HCT116 (cell line): ENCODE measurements at regions not wholly inside any gene's neighbourhood (a gene's known extent, or its start where the extent isn't known, plus 50 kb on each side); places are given as distances from the start of the nearest gene placed in this dataset.

Experiments
- ATAC-seq: fragments of 200-7000 bp; cut with Tn5 transposase; 2 replicates; pipeline ENCODE4 v1.9.1; 2020; ENCODE audit warnings: mild to moderate bottlenecking, moderate library complexity
- BruUV-seq: library from RNA; stranded (reverse); fragments of 400-500 nt; replicated peaks from 2 replicates; lab custom pipeline; 2021; lab: Mats Ljungman, UMichigan
- CTCF ChIA-PET: fragments of 300-600 bp; sonication (Branson Sonifier 250); formaldehyde crosslinking; loops from one replicate; lab custom pipeline; 2021; ENCODE audit warnings: antibody characterized with exemption; lab: Charles Lee
- POLR2A ChIA-PET: fragments of 300-600, 350-600 bp; sonication (Branson Sonifier 250); formaldehyde crosslinking; loops from one replicate; lab custom pipeline; 2021; ENCODE audit warnings: antibody characterized with exemption; lab: Charles Lee
- RAD21 ChIA-PET, 2 experiments: fragments of 300-600 bp; sonication (Branson Sonifier 250); formaldehyde crosslinking; loops; one replicate each; lab custom pipeline; 2023; ENCODE audit warnings: low total read pairs in 2 of 2; ENCODE audit not compliant: uncharacterized antibody in 2 of 2, unreplicated experiment in 2 of 2, low non-redundant PET in 1 of 2; lab: Charles Lee
- DNase-seq: peaks from one replicate; pipeline ENCODE4 v3.0.0-alpha.2; 2010; ENCODE audit warnings: low read depth, low spot score
- H2AFZ ChIP-seq: fragments of 200-600 bp; shearing (Covaris generic), sonication (generic); 2 replicates; pipeline ENCODE4 v1.6.1; 2017; ENCODE audit warnings: low read depth, mixed run types, mixed read lengths, antibody characterized with exemption, low read length; ENCODE audit not compliant: poor library complexity, severe bottlenecking
- H3K27ac ChIP-seq: 2 replicates; pipeline ENCODE4 v1.5.1; 2012; ENCODE audit warnings: low read depth, low read length
- H3K27me3 ChIP-seq: fragments of 200-600 bp; sonication (generic); 2 replicates; pipeline ENCODE4 v1.6.1; 2016; ENCODE audit warnings: mixed run types, low read length, mixed read lengths; ENCODE audit not compliant: insufficient read depth
- H3K36me3 ChIP-seq, 2 experiments: fragments of 200-500 bp in 1 of 2; fragments of 200-600 bp in 1 of 2; sonication (Bioruptor generic) in 1 of 2; sonication (generic) in 1 of 2; 2 replicates each; pipeline versions ENCODE4 v1.5.1 to v1.6.1; 2014 to 2016; ENCODE audit warnings: low read length in 2 of 2, inconsistent platforms in 1 of 2, mixed read lengths in 1 of 2, mixed run types in 1 of 2; ENCODE audit not compliant: insufficient read depth in 2 of 2, control insufficient read depth in 1 of 2
- H3K4me1 ChIP-seq, 2 experiments: fragments of 200-600 bp in 1 of 2; sonication (generic) in 1 of 2; 2 replicates each; pipeline versions ENCODE4 v1.5.1 to v1.6.1; 2012 to 2017; ENCODE audit warnings: low read length in 2 of 2, inconsistent platforms in 1 of 2, mild to moderate bottlenecking in 1 of 2, mixed read lengths in 1 of 2, mixed run types in 1 of 2, moderate library complexity in 1 of 2; ENCODE audit not compliant: insufficient read depth in 2 of 2, control insufficient read depth in 1 of 2
- H3K4me2 ChIP-seq: fragments of 200-600 bp; sonication (generic); 2 replicates; pipeline ENCODE4 v1.6.1; 2017; ENCODE audit warnings: mixed run types, low read length, mixed read lengths
- H3K4me3 ChIP-seq, 2 experiments: fragments of 200-600 bp in 1 of 2; sonication (generic) in 1 of 2; replicated peaks in 1 of 2; 2 replicates each; pipeline ENCODE4 v1.5.1; 2011 to 2016; ENCODE audit warnings: low read length in 2 of 2, control low read depth in 1 of 2, low read depth in 1 of 2, mild to moderate bottlenecking in 1 of 2, mixed read lengths in 1 of 2, mixed run types in 1 of 2
- H3K79me2 ChIP-seq: fragments of 200-600 bp; sonication (generic); 2 replicates; pipeline ENCODE4 v1.6.1; 2017; ENCODE audit warnings: mild to moderate bottlenecking, mixed run types, low read length, moderate library complexity, mixed read lengths; ENCODE audit not compliant: insufficient read depth
- H3K9ac ChIP-seq: fragments of 200-600 bp; sonication (generic); 2 replicates; pipeline ENCODE4 v1.6.1; 2016; ENCODE audit warnings: low read length, mixed read lengths
- H3K9me2 ChIP-seq: fragments of 200-600 bp; sonication (generic), shearing (Covaris generic); 2 replicates; pipeline ENCODE4 v1.6.1; 2017; ENCODE audit warnings: mixed run types, mild to moderate bottlenecking, moderate library complexity; ENCODE audit not compliant: insufficient read depth
- H3K9me3 ChIP-seq, 2 experiments: fragments of 200-500 bp in 1 of 2; fragments of 200-600 bp in 1 of 2; sonication (Bioruptor generic) in 1 of 2; sonication (generic) in 1 of 2; 2 replicates each; pipeline ENCODE4 v1.6.1; 2014 to 2017; ENCODE audit warnings: low read length in 2 of 2, mixed read lengths in 2 of 2, inconsistent platforms in 1 of 2, low read depth in 1 of 2, mild to moderate bottlenecking in 1 of 2, mixed run types in 1 of 2, moderate library complexity in 1 of 2; ENCODE audit not compliant: control insufficient read depth in 1 of 2, insufficient read depth in 1 of 2
- H4K20me1 ChIP-seq: fragments of 200-600 bp; sonication (generic), shearing (Covaris generic); 2 replicates; pipeline ENCODE4 v1.6.1; 2017; ENCODE audit warnings: mixed run types, mild to moderate bottlenecking, moderate library complexity; ENCODE audit not compliant: insufficient read depth
- CBX3 ChIP-seq: IDR thresholded peaks from 2 replicates; pipeline ENCODE4 v1.6.1; 2012; ENCODE audit warnings: low read depth
- CEBPB ChIP-seq: IDR thresholded peaks from 2 replicates; pipeline ENCODE4 v1.6.1; 2012; ENCODE audit warnings: low read depth
- EZH2phosphoT487 ChIP-seq: fragments of 200-600 bp; IDR thresholded peaks from 2 replicates; pipeline ENCODE4 v1.6.1; 2018; ENCODE audit warnings: antibody characterized with exemption, borderline replicate concordance
- FOSL1 ChIP-seq: IDR thresholded peaks from 2 replicates; pipeline ENCODE4 v1.6.1; 2012; ENCODE audit warnings: low read depth
- JUND ChIP-seq: IDR thresholded peaks from 2 replicates; pipeline ENCODE4 v1.6.1; 2012
- POLR2A ChIP-seq: IDR thresholded peaks from 2 replicates; pipeline ENCODE4 v1.7.0; 2011; ENCODE audit warnings: borderline replicate concordance; ENCODE audit not compliant: insufficient read depth, insufficient read length; ENCODE audit errors: extremely low read depth
- POLR2AphosphoS5 ChIP-seq: IDR thresholded peaks from 2 replicates; pipeline ENCODE4 v1.6.1; 2011; ENCODE audit warnings: mild to moderate bottlenecking, low read depth, low read length, moderate library complexity
- intact Hi-C: fragments of 100-400 bp; cut with micrococcal nuclease; formaldehyde crosslinking; loops from 2 replicates; pipeline ENCODE4 v1.10.0; 2022
- TF ChIP-seq, protein P1 (sequence below): IDR thresholded peaks from 2 replicates; pipeline ENCODE4 v1.6.1; 2011; ENCODE audit warnings: mild to moderate bottlenecking, low read length, moderate library complexity; ENCODE audit not compliant: insufficient replicate concordance; ENCODE audit errors: extremely low read depth

DNA sequence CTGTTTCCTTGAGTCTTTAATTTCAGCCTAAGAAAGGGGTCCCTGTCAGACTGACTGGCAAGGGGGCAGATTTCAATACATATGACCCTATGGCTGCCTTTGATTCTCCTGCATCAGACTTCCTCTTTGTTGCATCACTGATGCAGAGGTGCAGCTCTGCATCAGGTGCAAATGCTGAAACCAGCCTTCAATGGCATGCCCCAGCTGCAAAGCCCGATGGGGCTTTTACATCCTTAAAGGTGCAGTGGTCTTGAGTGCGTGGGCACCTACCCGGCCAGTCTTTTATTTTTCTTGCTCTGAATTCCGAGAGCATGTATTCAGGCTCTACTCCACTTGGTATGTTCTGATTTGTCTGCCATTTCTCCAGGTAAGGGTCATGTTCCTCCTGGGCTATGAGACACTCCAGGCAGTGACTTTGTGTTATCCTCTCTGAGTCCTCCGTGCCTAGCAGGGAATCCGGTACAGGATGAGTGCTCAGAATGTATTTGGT lies 169.5 kb downstream of the MYCN start:
- Histone ChIP-seq H3K79me2 (no peaks in the 10 kb centered on the region), H4K20me1 (no peaks in the 10 kb centered on the region), H3K27me3 (0 out of 2 replicates have a peak, but pooled peaks cover 1% of the 10 kb centered on the region), H2AFZ (no peak overlapping the region), H3K4me2 (no peak overlapping the region), H3K4me3 (no peak overlapping the region), H3K9me2 (no peaks in the 10 kb centered on the region), H3K9me3 (no peaks in the 10 kb centered on the region), H3K9ac (no peak overlapping the region), H3K36me3 (no peaks in the 10 kb centered on the region), H3K27ac (no peak overlapping the region), H3K4me1 (no peaks in the 10 kb centered on the region)
- intact Hi-C loops = no loop called here
- ChIA-PET RAD21 (no interaction called here), CTCF (no interaction called here), POLR2A (no interaction called here)
- ATAC-seq (no peak), DNase-seq (no peak)
- TF ChIP-seq EZH2phosphoT487 (no peak), CBX3 (no peak)
- TF ChIP-seq, protein P1, sequence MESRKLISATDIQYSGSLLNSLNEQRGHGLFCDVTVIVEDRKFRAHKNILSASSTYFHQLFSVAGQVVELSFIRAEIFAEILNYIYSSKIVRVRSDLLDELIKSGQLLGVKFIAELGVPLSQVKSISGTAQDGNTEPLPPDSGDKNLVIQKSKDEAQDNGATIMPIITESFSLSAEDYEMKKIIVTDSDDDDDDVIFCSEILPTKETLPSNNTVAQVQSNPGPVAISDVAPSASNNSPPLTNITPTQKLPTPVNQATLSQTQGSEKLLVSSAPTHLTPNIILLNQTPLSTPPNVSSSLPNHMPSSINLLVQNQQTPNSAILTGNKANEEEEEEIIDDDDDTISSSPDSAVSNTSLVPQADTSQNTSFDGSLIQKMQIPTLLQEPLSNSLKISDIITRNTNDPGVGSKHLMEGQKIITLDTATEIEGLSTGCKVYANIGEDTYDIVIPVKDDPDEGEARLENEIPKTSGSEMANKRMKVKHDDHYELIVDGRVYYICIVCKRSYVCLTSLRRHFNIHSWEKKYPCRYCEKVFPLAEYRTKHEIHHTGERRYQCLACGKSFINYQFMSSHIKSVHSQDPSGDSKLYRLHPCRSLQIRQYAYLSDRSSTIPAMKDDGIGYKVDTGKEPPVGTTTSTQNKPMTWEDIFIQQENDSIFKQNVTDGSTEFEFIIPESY = no peak
- BruUV-seq = no TSS peak

DNA sequence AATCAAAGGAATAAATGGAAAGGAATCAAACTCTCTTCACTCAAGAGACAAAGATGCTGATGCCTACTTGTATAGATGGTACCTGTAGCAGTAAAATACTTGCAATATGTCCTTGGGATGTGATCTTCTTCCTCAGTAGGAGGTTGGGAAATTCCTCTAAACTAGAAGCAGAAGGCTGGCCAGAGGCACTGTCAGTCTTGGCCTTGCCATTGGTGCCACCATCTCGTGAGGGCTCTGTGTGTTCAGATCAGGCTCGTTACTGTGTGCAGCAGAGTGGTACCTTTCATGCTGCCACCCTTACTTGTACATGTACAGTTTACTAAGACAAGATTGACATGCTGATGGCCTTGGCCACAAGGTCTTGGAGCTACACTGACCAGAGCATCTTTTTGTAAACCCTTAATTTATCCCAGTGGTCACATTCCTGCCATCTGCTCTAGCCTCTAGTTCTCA lies 169.0 kb downstream of the MYCN start:
- ChIA-PET RAD21 (no interaction called here), CTCF (no interaction called here), POLR2A (no interaction called here)
- H3K4me2 ChIP-seq = no peak overlapping the region
- no peaks in the 10 kb centered on the region for H3K79me2 ChIP-seq
- no peak for DNase-seq
- H4K20me1 ChIP-seq = no peaks in the 10 kb centered on the region
- H3K9me2 ChIP-seq = no peaks in the 10 kb centered on the region
- H3K9ac ChIP-seq = no peak overlapping the region
- no peaks in the 10 kb centered on the region for H3K9me3 ChIP-seq
- H3K27me3 ChIP-seq = 0 out of 2 replicates have a peak, but pooled peaks cover 6% of the 10 kb centered on the region
- ATAC-seq = no peak
- H2AFZ ChIP-seq = no peak overlapping the region
- H3K27ac ChIP-seq = no peak overlapping the region
- H3K36me3 ChIP-seq = no peaks in the 10 kb centered on the region
- no peak overlapping the region for H3K4me3 ChIP-seq
- TF ChIP-seq EZH2phosphoT487 = no peak
- TF ChIP-seq FOSL1 = no peak
- TF ChIP-seq POLR2AphosphoS5 = no peak
- no peak for TF ChIP-seq POLR2A
- TF ChIP-seq JUND = no peak
- TF ChIP-seq CEBPB = no peak
- TF ChIP-seq, all 23 proteins: peak for 0
- no peaks in the 10 kb centered on the region for H3K4me1 ChIP-seq
- BruUV-seq = no TSS peak
- intact Hi-C loops = no loop called here
